GM12864 (cell line): ENCODE measurements at regions not wholly inside any gene's neighbourhood (a gene's known extent, or its start where the extent isn't known, plus 50 kb on each side); places are given as distances from the start of the nearest gene placed in this dataset.
"Not testable (repeated sequence)": the region's sequence is repeated elsewhere in the genome, so short reads cannot be mapped to it uniquely, and the experiment has no call there.

Source experiments
- DNase-seq: peaks from one replicate; pipeline ENCODE4 v3.0.0-alpha.2; 2011; ENCODE audit warnings: low read depth
- H3K4me3 ChIP-seq: 2 replicates; pipeline ENCODE4 v1.5.1; 2011; ENCODE audit warnings: mild to moderate bottlenecking, low read depth, low read length, control low read depth
- TF ChIP-seq, protein P1 (sequence below): IDR thresholded peaks from 2 replicates; pipeline ENCODE4 v1.5.1; 2011; ENCODE audit warnings: low read depth, mild to moderate bottlenecking, moderate library complexity, low read length, control low read depth, inconsistent platforms; ENCODE audit errors: missing control alignments

DNA sequence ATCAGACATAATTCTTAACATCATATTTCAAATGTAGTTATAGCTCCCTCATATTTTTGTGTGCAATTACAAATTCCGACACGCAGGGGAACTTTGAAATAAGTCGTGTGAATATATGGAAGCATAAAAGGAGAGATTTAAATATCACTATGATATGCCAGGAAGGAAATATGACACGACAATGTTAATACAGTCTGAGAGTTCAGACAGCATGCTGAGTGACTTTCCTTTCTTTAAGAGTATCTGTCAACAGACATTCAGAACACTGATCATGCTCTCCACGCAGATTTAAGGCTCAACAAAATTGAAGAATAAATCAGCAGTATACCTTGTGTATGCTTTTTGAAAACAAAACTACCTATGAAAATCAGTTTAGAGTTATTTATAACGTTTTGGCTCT is 232.6 kb upstream of the CARD18 start:
- no peak for DNase-seq
- no peak overlapping the region for H3K4me3 ChIP-seq
- TF ChIP-seq, protein P1, sequence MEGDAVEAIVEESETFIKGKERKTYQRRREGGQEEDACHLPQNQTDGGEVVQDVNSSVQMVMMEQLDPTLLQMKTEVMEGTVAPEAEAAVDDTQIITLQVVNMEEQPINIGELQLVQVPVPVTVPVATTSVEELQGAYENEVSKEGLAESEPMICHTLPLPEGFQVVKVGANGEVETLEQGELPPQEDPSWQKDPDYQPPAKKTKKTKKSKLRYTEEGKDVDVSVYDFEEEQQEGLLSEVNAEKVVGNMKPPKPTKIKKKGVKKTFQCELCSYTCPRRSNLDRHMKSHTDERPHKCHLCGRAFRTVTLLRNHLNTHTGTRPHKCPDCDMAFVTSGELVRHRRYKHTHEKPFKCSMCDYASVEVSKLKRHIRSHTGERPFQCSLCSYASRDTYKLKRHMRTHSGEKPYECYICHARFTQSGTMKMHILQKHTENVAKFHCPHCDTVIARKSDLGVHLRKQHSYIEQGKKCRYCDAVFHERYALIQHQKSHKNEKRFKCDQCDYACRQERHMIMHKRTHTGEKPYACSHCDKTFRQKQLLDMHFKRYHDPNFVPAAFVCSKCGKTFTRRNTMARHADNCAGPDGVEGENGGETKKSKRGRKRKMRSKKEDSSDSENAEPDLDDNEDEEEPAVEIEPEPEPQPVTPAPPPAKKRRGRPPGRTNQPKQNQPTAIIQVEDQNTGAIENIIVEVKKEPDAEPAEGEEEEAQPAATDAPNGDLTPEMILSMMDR = no peak

DNA sequence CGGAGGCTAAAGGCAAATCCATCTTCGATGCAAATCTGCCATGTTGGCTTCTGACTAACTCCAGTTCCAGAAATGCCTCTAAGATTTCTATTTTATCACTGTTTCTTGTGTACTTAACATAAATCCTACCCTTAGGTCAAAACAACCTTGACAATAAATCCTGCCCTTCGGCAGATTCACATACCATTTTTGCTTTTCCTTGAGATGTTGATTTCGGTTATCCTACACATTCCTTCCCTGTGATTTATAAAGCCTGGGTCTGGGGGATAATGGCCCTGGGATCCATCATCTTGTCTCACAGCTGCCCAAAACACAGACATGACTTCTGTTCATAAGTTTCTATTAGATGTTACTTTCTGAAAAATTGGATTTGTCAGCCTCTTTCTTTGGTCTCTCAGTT is 231.7 kb upstream of the CARD18 start:
- TF ChIP-seq, protein P1 = no peak
- DNase-seq = no peak
- no peak overlapping the region for H3K4me3 ChIP-seq

- no peak for DNase-seq
- TF ChIP-seq, protein P1 = no peak
- H3K4me3 ChIP-seq = no peak overlapping the region
Measured at GRCh38 chr11:105368711-105369110, 229.1 kb upstream of the CARD18 start.

DNA sequence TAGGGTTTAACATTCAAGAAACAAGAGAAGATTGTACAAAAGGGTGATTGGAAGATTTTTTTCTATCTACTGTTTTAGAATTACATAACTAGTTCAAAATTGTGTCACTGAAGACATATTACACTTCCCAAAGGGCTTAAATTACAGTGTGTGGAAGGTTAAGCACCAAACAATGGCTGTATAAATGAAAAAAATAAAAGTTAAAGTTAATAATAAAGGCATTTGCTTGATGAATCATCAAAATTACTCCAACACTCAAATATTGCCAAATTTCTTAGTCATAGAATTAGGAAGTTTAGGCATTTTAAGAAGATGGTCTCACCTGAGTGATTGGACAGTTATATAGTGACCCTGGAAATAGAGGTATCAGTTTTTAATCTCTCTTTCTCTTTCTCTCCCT is 227.6 kb upstream of the CARD18 start:
- TF ChIP-seq, protein P1 = no peak
- no peak for DNase-seq
- H3K4me3 ChIP-seq = no peak overlapping the region

- DNase-seq = no peak
- H3K4me3 ChIP-seq = no peak overlapping the region
- TF ChIP-seq, protein P1 = no peak
Measured at GRCh38 chr11:105361651-105362050, 222.1 kb upstream of the CARD18 start.

GRCh38 chr11:105357764-105358163 is 218.2 kb upstream of the CARD18 start:
- no peak overlapping the region for H3K4me3 ChIP-seq
- TF ChIP-seq, protein P1 = no peak
- no peak for DNase-seq

GRCh38 chr11:105357146-105357545 is 217.6 kb upstream of the CARD18 start:
- TF ChIP-seq, protein P1 = no peak
- no peak for DNase-seq
- H3K4me3 ChIP-seq = no peak overlapping the region

DNA sequence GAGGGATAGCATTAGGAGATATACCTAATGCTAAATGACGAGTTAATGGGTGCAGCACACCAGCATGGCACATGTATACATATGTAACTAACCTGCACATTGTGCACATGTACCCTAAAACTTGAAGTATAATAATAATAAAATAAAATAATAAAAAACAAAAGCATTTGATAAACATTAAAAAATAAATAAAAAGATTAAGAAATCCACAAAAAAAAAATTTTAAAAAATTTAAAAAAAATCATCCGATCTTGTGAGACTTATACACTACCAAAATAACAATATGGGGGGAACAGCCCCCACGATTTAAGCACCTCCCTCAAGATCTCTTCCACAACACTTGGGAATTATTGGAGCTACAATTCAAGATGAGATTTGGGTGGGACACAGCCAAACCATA is 210.3 kb upstream of the CARD18 start:
- not testable (repeated sequence) for DNase-seq, H3K4me3 ChIP-seq
